IgD-negative memory B cell (primary cell): ENCODE measurements at regions not wholly inside any gene's neighbourhood (a gene's known extent, or its start where the extent isn't known, plus 50 kb on each side); places are given as distances from the start of the nearest gene placed in this dataset.
"Not testable (repeated sequence)": the region's sequence is repeated elsewhere in the genome, so short reads cannot be mapped to it uniquely, and the experiment has no call there.

Experiments
- H3K27ac Mint-ChIP-seq, 3 donors: one replicate each; pipeline ENCODE4 v1.8.0; 2020 to 2022; ENCODE audit warnings: mild to moderate bottlenecking in 3 of 3, mixed read lengths in 3 of 3, moderate library complexity in 1 of 3
- H3K27me3 Mint-ChIP-seq: one replicate; pipeline ENCODE4 v1.8.0; 2021; ENCODE audit warnings: mixed read lengths
- H3K36me3 Mint-ChIP-seq: one replicate; pipeline ENCODE4 v1.8.0; 2020; ENCODE audit warnings: mild to moderate bottlenecking, mixed read lengths
- H3K4me1 Mint-ChIP-seq, 3 donors: one replicate each; pipeline ENCODE4 v1.8.0; 2020 to 2022; ENCODE audit warnings: mixed read lengths in 3 of 3, mild to moderate bottlenecking in 1 of 3
- H3K4me3 Mint-ChIP-seq, 4 donors: one replicate each; pipeline ENCODE4 v1.8.0; 2020 to 2022; ENCODE audit warnings: mild to moderate bottlenecking in 4 of 4, mixed read lengths in 4 of 4, moderate library complexity in 3 of 4
- H3K9me3 Mint-ChIP-seq, 3 donors: one replicate each; pipeline ENCODE4 v1.8.0; 2020 to 2021; ENCODE audit warnings: mixed read lengths in 3 of 3, mild to moderate bottlenecking in 1 of 3

GRCh38 chr9:65566018-65566417 lies 109.7 kb upstream of the ZNG1E start:
- H3K27ac Mint-ChIP-seq, H3K36me3 Mint-ChIP-seq, H3K4me1 Mint-ChIP-seq, H3K9me3 Mint-ChIP-seq, H3K27me3 Mint-ChIP-seq, H3K4me3 Mint-ChIP-seq: not testable (repeated sequence)

DNA sequence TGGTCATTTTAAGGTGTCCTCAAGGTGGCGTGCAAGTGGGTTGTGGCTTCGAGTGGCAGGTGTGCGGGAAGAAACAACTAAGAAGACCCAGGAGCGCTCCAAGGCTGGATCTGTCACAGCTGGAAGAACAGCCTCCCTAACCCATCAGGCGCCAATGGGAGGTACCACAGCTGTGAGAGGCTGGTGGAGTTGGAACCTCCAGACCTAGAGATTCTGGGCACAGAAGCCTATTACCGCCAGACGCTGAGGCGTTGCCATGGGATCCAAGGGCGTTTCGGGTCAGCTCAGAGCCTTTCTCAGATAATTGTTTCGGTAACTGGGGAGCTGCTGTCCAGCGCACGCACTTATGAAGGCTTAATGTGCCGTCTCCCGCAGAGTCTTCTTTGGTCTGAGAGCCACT lies 156.7 kb upstream of the ZNG1E start:
- H3K36me3 Mint-ChIP-seq, H3K27me3 Mint-ChIP-seq, H3K27ac Mint-ChIP-seq, H3K4me3 Mint-ChIP-seq, H3K9me3 Mint-ChIP-seq, H3K4me1 Mint-ChIP-seq: not testable (repeated sequence)

- H3K4me3 Mint-ChIP-seq, H3K4me1 Mint-ChIP-seq, H3K27ac Mint-ChIP-seq, H3K9me3 Mint-ChIP-seq, H3K36me3 Mint-ChIP-seq, H3K27me3 Mint-ChIP-seq: not testable (repeated sequence)
These were observed 161.3 kb upstream of the ZNG1E start for GRCh38 chr9:65514465-65514864.

DNA sequence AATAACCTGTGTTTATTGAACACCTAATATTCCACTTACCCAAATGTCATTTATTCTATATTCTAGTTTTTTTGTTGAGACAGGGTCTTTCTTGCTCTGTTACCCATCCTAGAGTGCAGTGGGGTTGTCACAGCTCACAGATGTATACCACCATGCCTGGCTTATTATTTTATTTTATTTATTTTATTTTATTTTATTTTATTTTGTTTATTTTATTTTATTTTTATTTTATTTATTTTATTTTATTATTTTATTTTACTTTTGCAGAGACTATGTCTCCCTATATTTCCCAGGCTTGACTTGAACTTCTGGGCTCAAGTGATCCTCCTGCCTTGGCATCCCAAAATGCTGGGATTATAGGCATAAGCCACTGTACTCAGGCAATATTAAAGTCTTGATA lies 167.8 kb upstream of the ZNG1E start:
- H3K36me3 Mint-ChIP-seq, H3K27ac Mint-ChIP-seq, H3K4me3 Mint-ChIP-seq, H3K9me3 Mint-ChIP-seq, H3K27me3 Mint-ChIP-seq, H3K4me1 Mint-ChIP-seq: not testable (repeated sequence)

- H3K4me1 Mint-ChIP-seq, H3K27ac Mint-ChIP-seq, H3K9me3 Mint-ChIP-seq, H3K27me3 Mint-ChIP-seq, H3K36me3 Mint-ChIP-seq, H3K4me3 Mint-ChIP-seq: not testable (repeated sequence)
These were observed 171.0 kb upstream of the ZNG1E start for GRCh38 chr9:65504686-65505085.

DNA sequence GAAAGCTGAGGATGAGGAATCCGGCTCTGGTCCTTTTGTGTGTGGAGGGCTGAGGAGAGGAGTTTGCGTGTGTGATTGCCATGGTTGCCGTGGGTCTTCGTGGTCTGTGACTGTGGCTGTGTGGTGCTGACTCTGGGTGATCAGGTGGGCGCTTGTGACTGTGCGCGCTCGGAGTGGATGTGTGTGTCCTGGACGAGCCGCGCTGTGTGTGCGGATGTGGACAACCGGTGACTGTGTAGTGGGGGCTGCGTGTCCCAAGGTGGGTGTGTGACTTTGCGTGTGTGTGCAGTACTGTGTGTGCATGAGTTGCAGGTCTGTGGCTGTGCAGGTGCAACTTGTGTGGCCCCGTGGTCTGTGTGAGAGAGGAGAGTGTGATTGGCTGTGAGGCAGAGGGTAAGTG lies 172.0 kb upstream of the ZNG1E start:
- H3K36me3 Mint-ChIP-seq, H3K4me1 Mint-ChIP-seq, H3K27me3 Mint-ChIP-seq, H3K27ac Mint-ChIP-seq, H3K4me3 Mint-ChIP-seq, H3K9me3 Mint-ChIP-seq: not testable (repeated sequence)

DNA sequence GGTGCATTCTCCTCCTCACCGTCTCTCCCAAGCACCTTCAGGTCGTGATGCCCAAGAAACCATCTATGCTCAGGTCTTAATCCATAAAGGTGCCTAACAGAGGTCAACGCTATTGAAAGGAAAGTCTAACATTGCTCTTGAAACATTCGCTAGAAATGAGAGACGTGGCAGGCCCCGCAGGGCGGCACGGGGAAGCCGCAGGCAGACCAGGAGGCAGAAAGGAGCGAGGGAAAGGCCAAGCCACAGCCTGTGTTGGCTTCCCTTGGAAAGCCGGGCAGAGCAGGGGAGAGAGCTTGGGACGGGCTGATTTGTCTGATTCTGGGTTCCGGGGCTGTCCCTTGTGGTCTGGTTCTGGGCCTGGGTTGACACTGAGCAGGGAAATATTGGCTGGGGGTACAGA lies 192.8 kb upstream of the ZNG1E start:
- not testable (repeated sequence) for H3K36me3 Mint-ChIP-seq, H3K27ac Mint-ChIP-seq, H3K4me1 Mint-ChIP-seq, H3K27me3 Mint-ChIP-seq, H3K4me3 Mint-ChIP-seq, H3K9me3 Mint-ChIP-seq

- H3K4me1 Mint-ChIP-seq, H3K4me3 Mint-ChIP-seq, H3K9me3 Mint-ChIP-seq, H3K27me3 Mint-ChIP-seq, H3K27ac Mint-ChIP-seq, H3K36me3 Mint-ChIP-seq: not testable (repeated sequence)
These were observed 194.4 kb upstream of the ZNG1E start for GRCh38 chr9:65481291-65481690.

GRCh38 chr9:65474891-65475290 lies 189.9 kb upstream of the FOXD4L5 start:
- not testable (repeated sequence) for H3K36me3 Mint-ChIP-seq, H3K9me3 Mint-ChIP-seq, H3K27ac Mint-ChIP-seq, H3K4me1 Mint-ChIP-seq, H3K27me3 Mint-ChIP-seq, H3K4me3 Mint-ChIP-seq

DNA sequence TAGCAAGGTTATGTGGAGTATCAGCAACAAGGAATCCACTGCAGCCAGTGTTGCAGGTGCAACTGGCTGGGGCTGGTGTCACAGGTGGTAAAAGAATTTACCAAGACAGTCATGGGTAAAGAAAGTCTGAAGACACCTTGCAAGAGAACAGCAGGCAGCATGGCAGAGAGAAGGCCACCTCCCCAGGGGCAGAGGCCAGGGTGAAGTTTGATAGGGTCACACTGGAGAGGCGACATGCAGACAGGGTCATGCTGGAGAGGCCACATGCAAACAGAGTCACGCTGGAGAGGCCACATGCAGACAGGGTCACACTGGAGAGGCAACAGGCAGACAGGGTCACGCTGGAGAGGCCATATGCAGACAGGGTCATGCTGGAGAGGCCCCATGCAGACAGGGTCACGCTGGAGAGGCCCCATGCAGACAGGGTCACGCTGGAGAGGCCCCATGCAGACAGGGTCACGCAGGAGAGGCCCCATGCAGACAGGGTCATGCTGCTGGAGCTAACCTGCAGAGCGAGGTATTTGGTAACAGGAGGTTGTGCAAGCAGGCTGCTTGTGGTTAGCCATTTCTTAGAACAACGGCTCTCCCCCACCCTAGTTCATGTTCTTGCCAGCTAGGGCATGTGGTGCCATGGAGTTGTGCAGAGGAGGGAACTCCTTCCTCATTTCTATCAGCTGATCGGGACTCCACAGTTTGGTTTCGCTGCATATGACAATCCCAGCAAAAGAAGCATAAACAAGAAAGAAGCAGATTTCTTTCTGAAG lies 188.2 kb upstream of the FOXD4L5 start:
- H3K27ac Mint-ChIP-seq, H3K4me3 Mint-ChIP-seq, H3K9me3 Mint-ChIP-seq, H3K4me1 Mint-ChIP-seq, H3K36me3 Mint-ChIP-seq, H3K27me3 Mint-ChIP-seq: not testable (repeated sequence)

DNA sequence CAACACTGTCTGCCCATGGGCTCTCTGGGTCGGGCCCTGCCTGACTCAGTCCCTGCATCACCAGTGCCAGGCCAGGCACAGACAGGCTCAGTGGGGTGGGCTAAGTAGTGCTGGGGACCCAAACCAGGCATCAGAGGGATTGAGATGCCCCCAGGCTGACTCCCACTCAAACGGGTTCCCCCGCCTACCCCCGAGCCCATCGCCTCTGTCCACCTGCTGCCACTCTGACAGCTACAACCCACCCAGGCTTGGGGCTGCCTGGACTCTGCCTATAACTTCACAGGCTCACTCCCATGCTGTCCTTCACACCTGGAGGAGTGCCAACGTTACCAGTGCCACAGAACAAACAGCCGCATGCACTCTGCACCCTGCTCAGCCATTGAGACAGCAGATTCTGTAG lies 186.1 kb upstream of the FOXD4L5 start:
- H3K27me3 Mint-ChIP-seq, H3K9me3 Mint-ChIP-seq, H3K4me3 Mint-ChIP-seq, H3K27ac Mint-ChIP-seq, H3K36me3 Mint-ChIP-seq, H3K4me1 Mint-ChIP-seq: not testable (repeated sequence)

- H3K27me3 Mint-ChIP-seq, H3K36me3 Mint-ChIP-seq, H3K27ac Mint-ChIP-seq, H3K4me1 Mint-ChIP-seq: not testable (repeated sequence)
- Mint-ChIP-seq H3K9me3 (peaks cover 4 to 15% (median 7%) of the 10 kb centered on the region in 3 donors), H3K4me3 (peak overlapping the region in 1 of 4 donors; percentile 63)
These were observed 182.1 kb upstream of the FOXD4L5 start for GRCh38 chr9:65466911-65467734.

DNA sequence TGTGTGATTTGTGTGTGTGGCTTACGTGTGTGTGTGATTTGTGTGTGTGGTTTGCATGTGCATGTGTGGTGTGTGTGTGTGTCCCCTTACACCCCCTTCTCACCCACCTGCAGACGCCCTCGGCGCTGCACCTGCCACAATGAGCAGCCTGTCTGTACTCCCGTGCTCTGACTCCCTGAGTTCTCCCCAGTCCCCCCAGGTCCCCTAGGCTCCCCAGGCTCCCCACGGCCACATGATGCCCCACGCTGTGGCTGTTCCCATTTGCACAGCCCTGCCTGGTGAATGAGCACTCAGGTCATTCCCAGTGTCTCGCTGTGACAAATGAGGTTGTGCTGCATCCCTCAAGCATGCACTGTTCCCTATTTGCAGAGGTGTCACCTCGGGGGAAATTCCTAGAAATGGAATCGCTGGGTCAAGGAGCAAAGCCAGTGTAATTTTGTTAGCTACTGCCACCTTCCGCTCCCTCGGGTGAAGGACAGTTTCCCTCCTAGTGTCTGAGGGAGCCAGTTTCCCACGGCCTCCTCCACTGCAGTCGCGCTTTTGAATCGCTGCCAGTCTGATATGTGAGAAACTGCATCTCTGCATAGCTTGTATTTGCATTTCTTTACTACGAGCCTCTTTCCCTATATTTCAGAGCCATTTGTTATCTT lies 180.4 kb upstream of the FOXD4L5 start:
- H3K27me3 Mint-ChIP-seq, H3K27ac Mint-ChIP-seq, H3K36me3 Mint-ChIP-seq, H3K4me1 Mint-ChIP-seq, H3K4me3 Mint-ChIP-seq: not testable (repeated sequence)
- H3K9me3 Mint-ChIP-seq = peaks cover 4 to 15% (median 7%) of the 10 kb centered on the region in 3 donors

GRCh38 chr9:65462476-65462875 lies 177.5 kb upstream of the FOXD4L5 start:
- H3K4me3 Mint-ChIP-seq, H3K36me3 Mint-ChIP-seq, H3K27me3 Mint-ChIP-seq, H3K27ac Mint-ChIP-seq, H3K4me1 Mint-ChIP-seq: not testable (repeated sequence)
- H3K9me3 Mint-ChIP-seq = peaks cover 4 to 18% (median 7%) of the 10 kb centered on the region in 3 donors

DNA sequence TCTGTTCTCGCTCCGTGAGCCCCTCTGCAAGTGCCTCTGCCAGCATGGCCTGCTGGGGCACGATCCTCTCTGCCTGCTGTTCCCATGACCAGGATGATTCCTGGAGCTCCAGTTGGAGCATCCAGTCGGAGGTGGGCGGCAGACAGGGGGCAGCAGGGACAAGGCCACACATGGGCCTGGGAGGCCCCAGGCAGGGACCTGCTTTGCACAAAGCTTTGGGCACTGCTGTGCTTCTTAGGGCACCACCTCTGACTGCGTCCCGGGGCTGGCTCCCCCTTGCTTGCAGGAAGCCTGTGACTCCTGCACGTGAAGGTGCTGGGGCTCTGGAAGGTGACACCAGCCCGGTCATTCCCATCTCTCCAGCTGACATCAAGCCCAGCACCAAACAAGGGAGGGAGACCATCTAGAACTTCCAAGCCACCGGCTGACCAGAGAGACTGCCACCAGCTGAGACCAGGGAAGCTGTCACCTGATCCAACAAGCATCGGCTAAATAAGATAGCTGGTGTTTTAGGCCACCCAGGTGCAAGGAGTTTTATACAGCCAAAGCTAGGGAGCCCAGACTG lies 174.8 kb upstream of the FOXD4L5 start:
- no peaks in the 10 kb centered on the region for H3K27me3 Mint-ChIP-seq
- H3K36me3 Mint-ChIP-seq = peaks cover 1% of the 10 kb centered on the region
- peaks cover 0 to 1% (median 0%) of the 10 kb centered on the region in 3 donors for H3K4me1 Mint-ChIP-seq
- H3K9me3 Mint-ChIP-seq = peaks cover 4 to 16% (median 7%) of the 10 kb centered on the region in 3 donors
- no peak overlapping the region for H3K4me3 Mint-ChIP-seq
- H3K27ac Mint-ChIP-seq = no peak overlapping the region

DNA sequence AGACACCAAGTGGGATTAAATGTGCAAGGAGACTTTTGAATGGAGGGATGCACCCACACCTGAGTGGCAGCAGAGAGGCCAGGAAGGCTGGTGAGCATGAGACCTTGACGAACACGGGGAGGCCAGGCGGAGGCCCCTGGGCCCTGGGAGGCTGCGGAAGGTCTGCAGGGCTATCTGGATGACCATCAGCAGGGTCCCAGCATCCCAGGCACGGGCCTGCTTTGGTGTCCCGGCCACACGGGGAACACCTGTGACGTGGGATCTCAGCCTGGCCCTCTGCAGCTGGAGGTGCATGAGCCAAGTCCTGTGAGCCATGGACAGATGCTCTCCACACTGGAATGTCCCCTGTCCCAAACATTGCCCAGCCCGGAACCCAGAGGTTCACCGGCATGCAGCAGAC lies 174.0 kb upstream of the FOXD4L5 start:
- no peak overlapping the region for H3K4me3 Mint-ChIP-seq
- H3K9me3 Mint-ChIP-seq = peaks cover 3 to 12% (median 4%) of the 10 kb centered on the region in 3 donors
- H3K4me1 Mint-ChIP-seq = peaks cover 0 to 1% (median 0%) of the 10 kb centered on the region in 3 donors
- H3K27me3 Mint-ChIP-seq = no peaks in the 10 kb centered on the region
- H3K36me3 Mint-ChIP-seq = no peaks in the 10 kb centered on the region
- no peak overlapping the region for H3K27ac Mint-ChIP-seq
